ENCODE measurements at regions not wholly inside any gene's neighbourhood (a gene's known extent, or its start where the extent isn't known, plus 50 kb on each side); places are given as distances from the start of the nearest gene placed in this dataset.
A peak's percentile ranks its signal among the peaks of the same experiment; 100 is the strongest.
"Not testable (repeated sequence)": the region's sequence is repeated elsewhere in the genome, so short reads cannot be mapped to it uniquely, and the experiment has no call there.

- no peak for DNase-seq
Measured at GRCh38 chr3:16055606-16056211, 118.8 kb upstream of the GALNT15 start.

GRCh38 chr3:16056217-16056616, 118.3 kb upstream of the GALNT15 start:
- no peak for DNase-seq

- no peak for DNase-seq
Measured at GRCh38 chr3:16058521-16058920, 116.0 kb upstream of the GALNT15 start.

GRCh38 chr3:16059081-16059537, 115.4 kb upstream of the GALNT15 start:
- DNase-seq, result no peak

GRCh38 chr3:16059711-16060357, 114.6 kb upstream of the GALNT15 start:
- no peak for DNase-seq

- DNase-seq, result no peak
Measured at GRCh38 chr3:16060358-16060852, 114.1 kb upstream of the GALNT15 start.

GRCh38 chr3:16060945-16061344, 113.5 kb upstream of the GALNT15 start:
- DNase-seq, result no peak

GRCh38 chr3:16061491-16061890, 113.0 kb upstream of the GALNT15 start:
- DNase-seq, result no peak

- no peak for DNase-seq
Measured at GRCh38 chr3:16063603-16064002, 110.9 kb upstream of the GALNT15 start.

GRCh38 chr3:16064642-16065414, 109.7 kb upstream of the GALNT15 start:
- no peak for DNase-seq

- DNase-seq, result no peak
Measured at GRCh38 chr3:16066545-16066944, 107.9 kb upstream of the GALNT15 start.

- no peak for DNase-seq
Measured at GRCh38 chr3:16066975-16067374, 107.5 kb upstream of the GALNT15 start.

- DNase-seq, result no peak
Measured at GRCh38 chr3:16067837-16068471, 106.5 kb upstream of the GALNT15 start.

GRCh38 chr3:16069149-16069922, 105.1 kb upstream of the GALNT15 start:
- DNase-seq, result no peak

GRCh38 chr3:16070707-16071106, 103.8 kb upstream of the GALNT15 start:
- DNase-seq, result no peak

GRCh38 chr3:16071206-16071605, 103.3 kb upstream of the GALNT15 start:
- no peak for DNase-seq

- no peak for DNase-seq
Measured at GRCh38 chr3:16072420-16073110, 101.9 kb upstream of the GALNT15 start.

- DNase-seq, result peak; percentile 62
Measured at GRCh38 chr3:16073203-16073602, 101.3 kb upstream of the GALNT15 start.

- not testable (repeated sequence) for DNase-seq
Measured at GRCh38 chr3:16073990-16074671, 100.3 kb upstream of the GALNT15 start.

- DNase-seq, result no peak
Measured at GRCh38 chr3:16075647-16076046, 98.8 kb upstream of the GALNT15 start.

GRCh38 chr3:16076564-16076963, 97.9 kb upstream of the GALNT15 start:
- DNase-seq, result no peak
